LNCaP clone FGC (cell line): ENCODE measurements at regions not wholly inside any gene's neighbourhood (a gene's known extent, or its start where the extent isn't known, plus 50 kb on each side); places are given as distances from the start of the nearest gene placed in this dataset.

ENCODE experiments used
- DNase-seq: peaks from one replicate; pipeline ENCODE4 v3.0.0-alpha.2; 2011; ENCODE audit warnings: low read depth
- H3K4me3 ChIP-seq: 2 replicates; pipeline ENCODE4 v1.5.1; 2011; ENCODE audit warnings: mild to moderate bottlenecking, low read depth, low read length, control low read depth
- TF ChIP-seq, protein P1 (sequence below): IDR thresholded peaks from 2 replicates; pipeline ENCODE4 v1.5.1; 2012; ENCODE audit warnings: mild to moderate bottlenecking; ENCODE audit not compliant: control insufficient read depth, insufficient read depth; ENCODE audit errors: extremely low read depth

DNA sequence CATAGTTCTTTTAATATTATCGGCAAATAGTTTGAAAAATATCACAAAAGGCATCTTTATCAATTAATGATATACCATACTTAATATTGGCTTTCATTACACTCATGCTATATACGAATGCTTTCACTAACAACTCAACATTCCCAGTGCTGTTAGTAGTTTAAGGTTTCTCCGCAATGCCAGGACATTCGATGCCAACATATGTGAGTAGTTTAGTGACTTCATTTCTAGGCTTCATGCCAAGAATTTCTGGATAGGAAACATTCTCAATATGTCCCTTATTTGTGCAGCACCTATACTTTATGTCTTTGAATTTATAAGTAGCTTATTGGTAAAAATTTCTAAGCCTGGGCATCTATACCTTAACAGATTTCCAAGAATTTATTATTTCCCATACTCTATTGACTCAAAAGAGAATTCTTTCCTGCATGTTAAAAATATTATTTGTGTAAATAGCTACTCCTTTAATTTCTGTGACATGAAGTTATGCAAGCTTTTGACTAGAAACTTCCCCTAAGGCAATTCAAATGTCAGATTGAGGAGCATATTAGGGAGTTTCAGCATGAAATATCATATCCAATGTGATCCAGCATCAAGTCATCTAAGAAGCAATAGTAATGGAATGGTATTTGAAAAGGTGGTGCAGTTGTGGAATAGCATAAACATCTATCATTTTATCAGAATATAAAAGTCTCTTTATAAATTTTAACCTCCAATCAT lies 236.0 kb upstream of the STXBP5 start:
- peak; percentile 90 for DNase-seq
- H3K4me3 ChIP-seq = no peak overlapping the region
- TF ChIP-seq, protein P1, sequence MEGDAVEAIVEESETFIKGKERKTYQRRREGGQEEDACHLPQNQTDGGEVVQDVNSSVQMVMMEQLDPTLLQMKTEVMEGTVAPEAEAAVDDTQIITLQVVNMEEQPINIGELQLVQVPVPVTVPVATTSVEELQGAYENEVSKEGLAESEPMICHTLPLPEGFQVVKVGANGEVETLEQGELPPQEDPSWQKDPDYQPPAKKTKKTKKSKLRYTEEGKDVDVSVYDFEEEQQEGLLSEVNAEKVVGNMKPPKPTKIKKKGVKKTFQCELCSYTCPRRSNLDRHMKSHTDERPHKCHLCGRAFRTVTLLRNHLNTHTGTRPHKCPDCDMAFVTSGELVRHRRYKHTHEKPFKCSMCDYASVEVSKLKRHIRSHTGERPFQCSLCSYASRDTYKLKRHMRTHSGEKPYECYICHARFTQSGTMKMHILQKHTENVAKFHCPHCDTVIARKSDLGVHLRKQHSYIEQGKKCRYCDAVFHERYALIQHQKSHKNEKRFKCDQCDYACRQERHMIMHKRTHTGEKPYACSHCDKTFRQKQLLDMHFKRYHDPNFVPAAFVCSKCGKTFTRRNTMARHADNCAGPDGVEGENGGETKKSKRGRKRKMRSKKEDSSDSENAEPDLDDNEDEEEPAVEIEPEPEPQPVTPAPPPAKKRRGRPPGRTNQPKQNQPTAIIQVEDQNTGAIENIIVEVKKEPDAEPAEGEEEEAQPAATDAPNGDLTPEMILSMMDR = no peak

DNA sequence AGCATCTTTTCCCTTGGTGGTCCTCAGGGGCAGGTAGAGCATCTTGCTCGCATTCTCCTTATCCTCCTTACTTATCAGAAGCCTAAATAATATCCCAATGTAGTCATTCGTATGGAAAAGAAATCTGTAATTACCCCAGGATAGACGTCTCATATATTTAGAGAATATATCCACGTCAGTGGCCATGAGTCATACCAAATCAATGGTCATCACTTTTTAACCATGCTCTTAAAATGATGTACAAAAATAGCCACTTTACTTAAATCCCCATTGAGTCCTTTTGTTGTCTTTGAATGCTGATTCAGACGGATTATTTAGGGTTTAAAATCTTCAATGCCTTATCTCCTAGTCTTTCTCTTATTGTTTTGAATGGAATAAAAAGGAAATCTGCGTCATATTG lies 231.7 kb upstream of the STXBP5 start:
- TF ChIP-seq, protein P1 = no peak
- no peak overlapping the region for H3K4me3 ChIP-seq
- no peak for DNase-seq

DNA sequence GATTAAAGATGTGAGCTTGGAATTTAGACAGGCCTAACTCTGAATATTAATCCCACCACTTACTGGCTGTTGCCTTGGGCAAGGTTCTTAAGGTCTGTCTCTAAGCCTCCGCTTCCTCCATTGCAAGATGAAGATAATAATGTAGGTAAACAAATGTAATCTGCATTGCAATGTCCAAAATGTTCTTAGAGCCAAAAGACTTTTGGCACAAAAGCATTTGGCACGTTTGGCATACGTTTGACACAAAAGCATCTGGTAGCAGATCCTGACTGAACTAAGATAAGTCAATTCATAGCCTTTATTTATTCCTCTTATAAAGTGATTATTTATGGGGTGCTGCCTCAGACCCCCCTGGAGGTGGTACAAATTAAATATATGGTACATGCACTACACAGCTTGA lies 229.9 kb upstream of the STXBP5 start:
- no peak overlapping the region for H3K4me3 ChIP-seq
- TF ChIP-seq, protein P1 = no peak
- peak; percentile 69 for DNase-seq

DNA sequence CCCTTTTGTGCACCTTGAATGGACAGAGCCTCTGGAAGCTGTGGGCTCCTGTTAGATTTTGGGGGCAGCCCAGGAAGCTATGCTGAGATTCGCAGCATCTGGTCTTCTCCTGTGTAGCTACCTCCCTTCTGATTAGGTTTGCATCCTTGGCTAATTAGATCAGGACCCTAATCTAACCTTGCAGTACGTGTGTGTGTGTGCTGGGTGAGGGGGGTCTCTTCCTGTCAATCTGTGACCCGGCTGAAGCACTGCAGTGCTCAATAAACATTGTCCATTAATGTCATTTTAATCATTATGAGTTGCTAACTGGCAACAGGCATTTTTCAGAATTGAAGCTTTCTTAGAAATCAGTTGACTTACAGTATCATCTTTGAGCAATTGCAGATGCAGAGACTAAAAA lies 229.1 kb upstream of the STXBP5 start:
- H3K4me3 ChIP-seq = no peak overlapping the region
- TF ChIP-seq, protein P1 = no peak
- no peak for DNase-seq

DNA sequence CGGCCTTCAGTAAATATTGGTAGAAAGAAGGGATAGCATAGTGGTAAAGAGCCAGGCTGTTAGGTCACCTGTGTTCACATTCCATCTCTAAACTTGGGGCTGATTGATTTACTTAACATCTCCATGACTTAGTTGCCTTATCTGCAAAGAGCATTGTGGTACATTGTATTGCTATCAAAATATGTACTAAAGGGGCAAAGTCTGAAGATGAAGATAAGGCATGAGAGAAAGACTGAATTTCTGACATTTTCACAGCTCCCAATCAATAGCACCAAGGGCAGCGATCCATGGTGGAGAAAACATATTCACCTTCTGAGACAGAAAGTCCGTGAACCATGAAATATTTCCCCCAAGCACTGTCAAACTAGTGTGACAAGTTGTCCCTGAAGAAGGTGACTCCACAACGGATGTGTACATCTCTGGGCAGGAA lies 223.3 kb upstream of the STXBP5 start:
- no peak for DNase-seq
- H3K4me3 ChIP-seq = no peak overlapping the region
- TF ChIP-seq, protein P1 = no peak

DNA sequence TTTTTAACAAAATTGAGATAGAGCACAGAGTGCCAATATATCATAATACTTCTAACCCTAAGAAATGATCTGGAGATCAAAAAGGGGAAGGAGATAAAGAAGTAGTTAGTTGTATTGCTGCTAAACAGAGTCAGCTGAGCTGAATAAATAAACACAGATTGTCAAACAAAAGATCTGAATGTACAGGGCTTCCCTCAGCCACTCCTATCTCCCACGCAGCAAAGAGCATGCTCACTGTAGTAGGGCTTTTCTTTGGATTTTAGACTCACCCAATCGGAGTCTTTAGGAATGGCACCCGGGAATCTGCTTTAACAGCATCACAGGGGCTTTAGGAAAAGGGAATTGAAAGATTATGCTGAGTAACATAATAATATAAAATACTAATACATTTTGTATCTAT lies 222.2 kb upstream of the STXBP5 start:
- TF ChIP-seq, protein P1 = no peak
- no peak for DNase-seq
- no peak overlapping the region for H3K4me3 ChIP-seq
